Thymus (tissue), 11 donors: ENCODE measurements at regions not wholly inside any gene's neighbourhood (a gene's known extent, or its start where the extent isn't known, plus 50 kb on each side); places are given as distances from the start of the nearest gene placed in this dataset.

Source experiments
- DNase-seq, 9 donors: peaks; one replicate each; pipeline ENCODE4 v3.0.0-alpha.2; 2013; ENCODE audit warnings: low spot score in 9 of 9, low read depth in 6 of 9, missing footprints in 1 of 9
- H3K27ac ChIP-seq, 2 donors: one replicate each; pipeline ENCODE4 v1.5.1; 2013; ENCODE audit warnings: control low read depth in 1 of 2, low read depth in 1 of 2, low read length in 1 of 2, mild to moderate bottlenecking in 1 of 2, moderate library complexity in 1 of 2
- H3K27me3 ChIP-seq, 2 donors: one replicate each; pipeline ENCODE4 v1.5.1; 2013; ENCODE audit warnings: low read length in 1 of 2; ENCODE audit not compliant: control insufficient read depth in 2 of 2, insufficient read depth in 1 of 2
- H3K36me3 ChIP-seq, 2 donors: one replicate each; pipeline ENCODE4 v1.5.1; 2013; ENCODE audit warnings: low read length in 1 of 2, mild to moderate bottlenecking in 1 of 2, moderate library complexity in 1 of 2; ENCODE audit not compliant: control insufficient read depth in 2 of 2, insufficient read depth in 2 of 2
- H3K4me1 ChIP-seq, 2 donors: one replicate each; pipeline ENCODE4 v1.5.1; 2013; ENCODE audit warnings: low read length in 2 of 2; ENCODE audit not compliant: control insufficient read depth in 2 of 2, insufficient read depth in 2 of 2
- H3K4me3 ChIP-seq, 2 donors: one replicate each; pipeline ENCODE4 v1.5.1; 2013; ENCODE audit warnings: low read length in 2 of 2, control low read depth in 1 of 2, mild to moderate bottlenecking in 1 of 2
- H3K9me3 ChIP-seq, 2 donors: one replicate each; pipeline ENCODE4 v1.5.1; 2013; ENCODE audit warnings: low read length in 1 of 2, mild to moderate bottlenecking in 1 of 2; ENCODE audit not compliant: control insufficient read depth in 2 of 2, insufficient read depth in 1 of 2
- WGBS: extraction: QIAGEN DNeasy Blood & Tissue Kit; methylation state at CpG from one replicate; pipeline ENCODE4 v1.1.7; 2013; 5-methylcytosine and 5-hydroxymethylcytosine counted together
- donor health status: healthy.

GRCh38 chr18:51656249-51656648 lies 458.8 kb upstream of the MEX3C start:
- WGBS: 89% methylated on average over 12 of the region's 12 CpGs
- Histone ChIP-seq H3K36me3 (no peaks in the 10 kb centered on the region), H3K9me3 (no peaks in the 10 kb centered on the region)

DNA sequence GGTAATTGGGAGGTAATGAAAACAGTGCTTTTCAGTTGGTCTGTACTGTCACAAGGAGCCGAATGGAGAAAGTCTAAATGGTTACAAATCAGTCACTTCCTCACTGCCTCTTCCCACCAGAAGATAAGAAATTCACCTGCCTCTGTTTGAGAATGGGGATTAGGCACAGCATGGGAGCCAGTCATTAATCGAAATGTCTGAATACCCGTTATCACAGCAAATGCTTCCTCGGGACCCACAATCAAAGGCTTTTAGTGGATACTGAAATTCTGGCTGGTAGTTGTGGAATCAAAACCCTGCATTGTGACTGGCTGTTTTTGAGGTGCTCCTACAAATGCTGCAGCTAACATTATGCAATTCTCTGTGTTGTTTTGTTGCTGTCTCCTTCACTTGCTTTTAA lies 461.0 kb upstream of the MEX3C start:
- Histone ChIP-seq H3K9me3 (no peaks in the 10 kb centered on the region), H3K4me3 (no peak overlapping the region), H3K4me1 (no peaks in the 10 kb centered on the region), H3K36me3 (no peaks in the 10 kb centered on the region), H3K27me3 (no peaks in the 10 kb centered on the region), H3K27ac (no peak overlapping the region)
- DNase-seq: no peak
- 39% methylated on average over 4 of the region's 4 CpGs for WGBS

More at GRCh38 chr18:51656249-51656648, 458.8 kb upstream of the MEX3C start:
- Histone ChIP-seq H3K4me1 (no peaks in the 10 kb centered on the region), H3K27me3 (no peaks in the 10 kb centered on the region), H3K27ac (no peak overlapping the region), H3K4me3 (no peak overlapping the region)
- DNase-seq: no peak

- H3K4me3 ChIP-seq: no peak overlapping the region
- no peaks in the 10 kb centered on the region for H3K36me3 ChIP-seq
- no peaks in the 10 kb centered on the region for H3K4me1 ChIP-seq
- no peak for DNase-seq
- WGBS: 86% methylated on average over 3 of the region's 3 CpGs
- H3K27me3 ChIP-seq: no peaks in the 10 kb centered on the region
- H3K9me3 ChIP-seq: no peaks in the 10 kb centered on the region
- no peak overlapping the region for H3K27ac ChIP-seq
Observed at GRCh38 chr18:51659781-51660180, 462.3 kb upstream of the MEX3C start.

DNA sequence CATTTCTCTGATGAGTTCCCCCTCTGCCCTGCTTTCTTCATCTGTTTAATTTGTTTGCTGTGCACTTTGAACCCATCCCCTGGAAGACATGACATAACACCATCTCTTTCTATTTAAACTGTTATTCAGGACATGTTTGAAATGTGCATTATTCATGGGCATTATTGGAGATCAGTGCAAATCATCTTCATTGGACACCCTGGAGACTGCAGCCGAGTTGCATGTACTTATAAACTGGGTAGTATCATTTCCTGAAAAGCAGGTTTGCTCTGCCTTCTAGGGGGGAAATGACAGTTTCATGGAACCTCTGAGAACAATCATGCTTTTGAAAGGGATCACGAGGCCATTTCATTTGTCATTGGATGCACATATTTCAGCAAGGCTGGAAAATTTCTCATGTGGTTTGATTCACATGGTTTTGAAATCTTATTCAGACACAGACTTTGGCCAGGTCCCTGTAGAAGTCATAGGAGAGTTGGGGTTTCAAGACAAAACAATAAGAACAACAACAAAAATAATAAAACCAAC lies 462.8 kb upstream of the MEX3C start:
- H3K27me3 ChIP-seq: no peaks in the 10 kb centered on the region
- WGBS: 81% methylated on average over 2 of the region's 2 CpGs
- H3K4me3 ChIP-seq: no peak overlapping the region
- DNase-seq: no peak
- H3K36me3 ChIP-seq: no peaks in the 10 kb centered on the region
- H3K4me1 ChIP-seq: no peaks in the 10 kb centered on the region
- no peak overlapping the region for H3K27ac ChIP-seq
- no peaks in the 10 kb centered on the region for H3K9me3 ChIP-seq

DNA sequence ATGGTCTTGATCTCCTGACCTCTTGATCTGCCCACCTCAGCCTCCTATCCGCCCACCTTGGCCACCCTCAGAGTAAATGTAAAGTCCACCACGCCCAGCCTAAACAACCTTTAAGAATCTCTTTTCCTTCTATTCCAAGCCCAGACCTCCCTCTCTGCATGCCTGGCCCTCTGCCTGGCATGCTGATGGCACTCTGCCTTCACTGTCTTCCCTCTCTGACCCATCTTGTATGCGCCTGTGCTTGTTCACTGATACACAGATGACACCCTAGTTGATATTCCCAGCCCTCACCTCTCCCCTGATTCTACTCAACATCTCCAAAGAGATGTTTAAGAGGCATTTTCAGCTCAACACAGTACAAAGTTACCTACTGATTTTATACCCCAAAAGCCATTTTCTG lies 466.8 kb upstream of the MEX3C start:
- no peaks in the 10 kb centered on the region for H3K4me1 ChIP-seq
- no peaks in the 10 kb centered on the region for H3K27me3 ChIP-seq
- H3K36me3 ChIP-seq: no peaks in the 10 kb centered on the region
- H3K9me3 ChIP-seq: no peaks in the 10 kb centered on the region
- no peak overlapping the region for H3K4me3 ChIP-seq
- 90% methylated on average over 3 of the region's 3 CpGs for WGBS
- no peak for DNase-seq
- no peak overlapping the region for H3K27ac ChIP-seq

DNA sequence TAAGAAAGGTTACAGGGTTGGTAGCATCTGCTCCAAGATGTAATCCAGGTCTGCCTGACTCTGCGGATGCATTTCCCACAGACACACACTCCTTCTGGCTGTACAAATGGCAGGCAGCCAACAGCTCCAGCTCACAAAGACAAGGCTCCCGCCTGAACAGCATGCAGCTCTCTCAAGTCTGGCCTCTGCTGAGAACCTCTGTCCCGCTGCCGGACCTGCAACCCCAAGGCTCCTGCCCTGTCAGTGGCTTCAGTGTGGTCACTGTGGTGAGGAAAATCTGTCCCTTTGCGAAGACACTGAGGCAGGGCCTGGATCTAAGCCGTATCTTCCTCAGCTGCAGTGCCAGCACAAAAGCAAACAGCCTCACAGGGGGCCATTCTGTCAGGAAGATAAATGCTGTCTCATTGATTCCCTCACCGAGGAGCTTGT lies 469.3 kb upstream of the MEX3C start:
- Histone ChIP-seq H3K27ac (no peak overlapping the region), H3K27me3 (no peaks in the 10 kb centered on the region), H3K36me3 (no peaks in the 10 kb centered on the region), H3K4me1 (no peaks in the 10 kb centered on the region), H3K9me3 (no peaks in the 10 kb centered on the region), H3K4me3 (no peak overlapping the region)
- WGBS: 70% methylated on average over 7 of the region's 7 CpGs
- no peak for DNase-seq

DNA sequence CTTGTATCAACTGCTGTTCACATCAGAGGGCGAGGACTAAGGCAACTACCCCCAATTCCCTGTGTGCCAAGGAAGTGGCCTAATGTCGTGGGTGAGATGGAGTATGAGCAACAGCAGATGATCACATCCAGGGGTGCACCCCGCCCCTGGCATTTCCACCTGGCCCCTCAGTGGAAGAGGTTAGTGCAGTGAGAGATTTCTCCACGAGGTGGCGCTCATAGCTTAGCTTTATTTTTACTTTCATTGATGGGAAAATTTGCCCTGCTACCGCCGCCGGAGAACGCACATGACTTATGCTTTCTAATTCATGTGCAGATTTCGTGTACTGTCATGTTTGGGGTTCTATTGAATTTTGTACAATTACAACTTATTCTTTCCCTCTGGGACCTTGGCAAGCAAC lies 470.6 kb upstream of the MEX3C start:
- Histone ChIP-seq H3K4me1 (no peaks in the 10 kb centered on the region), H3K4me3 (no peak overlapping the region), H3K9me3 (no peaks in the 10 kb centered on the region), H3K27me3 (no peaks in the 10 kb centered on the region), H3K27ac (no peak overlapping the region), H3K36me3 (no peaks in the 10 kb centered on the region)
- whole genome bisulfite sequencing: 9% methylated on average over 10 of the region's 10 CpGs
- DNase-seq: peak; percentile 3 to 42 (median 18)

DNA sequence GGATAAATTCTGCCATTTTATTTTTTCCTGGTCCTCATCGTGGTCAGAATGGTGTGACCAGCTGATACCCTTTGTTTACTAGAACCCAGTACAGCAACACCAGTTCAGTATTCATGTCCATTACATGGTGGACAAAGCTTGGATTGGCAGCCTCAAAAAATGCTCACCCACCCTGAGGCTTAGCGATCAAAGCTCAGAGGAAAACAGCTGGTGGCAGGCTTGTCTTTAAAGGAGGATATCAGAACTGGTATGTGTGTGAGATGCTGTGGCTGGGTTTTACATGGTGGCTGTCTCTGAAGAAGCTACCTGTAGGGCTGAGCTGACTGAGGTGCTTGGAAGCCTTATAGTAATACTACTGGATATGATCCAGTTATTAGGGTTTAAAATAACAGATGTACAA lies 471.1 kb upstream of the MEX3C start:
- Histone ChIP-seq H3K9me3 (no peaks in the 10 kb centered on the region), H3K27me3 (no peaks in the 10 kb centered on the region), H3K36me3 (no peaks in the 10 kb centered on the region), H3K4me3 (no peak overlapping the region), H3K27ac (no peak overlapping the region), H3K4me1 (no peaks in the 10 kb centered on the region)
- WGBS: 68% methylated on average over 2 of the region's 2 CpGs
- no peak for DNase-seq

DNA sequence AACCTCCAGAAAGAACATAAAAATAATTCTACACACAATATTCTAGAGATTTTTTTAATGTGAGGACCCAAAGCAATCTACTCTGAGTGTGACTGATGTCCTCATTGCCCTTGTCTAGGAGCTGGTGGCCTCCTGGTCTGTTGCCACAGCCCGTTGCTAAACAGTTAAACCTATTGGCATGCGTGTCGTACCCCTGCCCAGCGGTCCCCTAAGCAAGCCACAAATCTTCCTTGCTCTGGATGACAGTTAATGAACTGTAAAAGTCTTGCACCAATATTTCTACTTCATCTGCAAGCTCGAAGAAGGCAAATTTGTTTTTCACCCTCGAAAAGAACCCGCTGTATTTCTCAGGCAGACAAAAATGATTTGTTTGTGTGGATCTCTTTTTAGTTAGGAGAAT lies 489.1 kb upstream of the MEX3C start:
- WGBS: 84% methylated on average over 7 of the region's 7 CpGs
- Histone ChIP-seq H3K9me3 (no peaks in the 10 kb centered on the region), H3K4me3 (no peak overlapping the region), H3K4me1 (no peaks in the 10 kb centered on the region), H3K27me3 (no peaks in the 10 kb centered on the region), H3K36me3 (no peaks in the 10 kb centered on the region), H3K27ac (no peak overlapping the region)
- DNase-seq: no peak
